RWPE1 (cell line): ENCODE measurements at regions not wholly inside any gene's neighbourhood (a gene's known extent, or its start where the extent isn't known, plus 50 kb on each side); places are given as distances from the start of the nearest gene placed in this dataset.

Experiments used
- CTCF ChIA-PET: fragments of 350-600 bp; sonication (Branson Sonifier 250); formaldehyde crosslinking; extraction: SDS; loops from one replicate; lab custom pipeline; 2021; lab: Yijun Ruan, JAX
- POLR2A ChIA-PET: fragments of 400-600 bp; formaldehyde crosslinking; extraction: SDS; loops from one replicate; lab custom pipeline; 2020; ENCODE audit warnings: antibody characterized with exemption; ENCODE audit not compliant: low non-redundant PET; lab: Yijun Ruan, JAX
- DNase-seq: peaks from one replicate; pipeline ENCODE4 v3.0.0; 2012; ENCODE audit warnings: low spot score
- H3K27ac ChIP-seq: fragments of 450-650 bp; 2 replicates; pipeline ENCODE4 v1.5.1; 2017
- CTCF ChIP-seq: fragments of 450-650 bp; conservative IDR thresholded peaks from 2 replicates; pipeline ENCODE4 v1.5.1; 2017; ENCODE audit warnings: low read depth, mild to moderate bottlenecking

- no peak for DNase-seq
- no peak overlapping the region for H3K27ac ChIP-seq
- ChIA-PET CTCF (no interaction called here), POLR2A (no interaction called here)
- no peak for TF ChIP-seq CTCF
Observed at GRCh38 chr3:35502699-35503098, 136.6 kb upstream of the ARPP21 start.

GRCh38 chr3:35505181-35505580 lies 134.1 kb upstream of the ARPP21 start:
- POLR2A ChIA-PET: no interaction called here
- CTCF ChIA-PET: no interaction called here
- no peak overlapping the region for H3K27ac ChIP-seq
- no peak for TF ChIP-seq CTCF
- no peak for DNase-seq

DNA sequence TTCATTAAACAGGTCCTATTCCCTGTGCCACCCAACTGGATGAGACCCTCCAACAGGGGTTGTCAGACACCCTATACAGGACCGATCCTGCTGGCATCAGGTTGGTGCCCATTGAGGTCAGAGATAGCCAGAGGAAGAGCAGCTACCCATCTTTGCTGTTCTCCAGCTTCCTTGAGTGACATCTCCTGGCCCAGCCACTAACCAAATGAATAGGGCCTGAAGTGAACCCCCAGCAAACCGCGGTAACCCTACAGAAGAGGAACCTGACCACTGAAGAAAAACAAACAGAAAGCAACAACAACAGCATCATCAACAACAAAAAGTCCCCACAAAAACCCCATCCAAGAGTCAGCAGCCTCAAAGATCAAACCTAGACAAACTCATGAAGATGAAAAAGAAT lies 133.6 kb upstream of the ARPP21 start:
- ChIA-PET CTCF (no interaction called here), POLR2A (no interaction called here)
- H3K27ac ChIP-seq: no peak overlapping the region
- DNase-seq: no peak
- no peak for TF ChIP-seq CTCF

GRCh38 chr3:35519936-35520335 lies 119.4 kb upstream of the ARPP21 start:
- ChIA-PET CTCF (no interaction called here), POLR2A (no interaction called here)
- no peak for TF ChIP-seq CTCF
- DNase-seq: no peak
- no peak overlapping the region for H3K27ac ChIP-seq

GRCh38 chr3:35521196-35521595 lies 118.1 kb upstream of the ARPP21 start:
- DNase-seq: no peak
- no peak overlapping the region for H3K27ac ChIP-seq
- TF ChIP-seq CTCF: no peak
- POLR2A ChIA-PET: no interaction called here
- CTCF ChIA-PET: no interaction called here

GRCh38 chr3:35522450-35522849 lies 116.9 kb upstream of the ARPP21 start:
- DNase-seq: no peak
- ChIA-PET CTCF (no interaction called here), POLR2A (no interaction called here)
- TF ChIP-seq CTCF: no peak
- no peak overlapping the region for H3K27ac ChIP-seq

DNA sequence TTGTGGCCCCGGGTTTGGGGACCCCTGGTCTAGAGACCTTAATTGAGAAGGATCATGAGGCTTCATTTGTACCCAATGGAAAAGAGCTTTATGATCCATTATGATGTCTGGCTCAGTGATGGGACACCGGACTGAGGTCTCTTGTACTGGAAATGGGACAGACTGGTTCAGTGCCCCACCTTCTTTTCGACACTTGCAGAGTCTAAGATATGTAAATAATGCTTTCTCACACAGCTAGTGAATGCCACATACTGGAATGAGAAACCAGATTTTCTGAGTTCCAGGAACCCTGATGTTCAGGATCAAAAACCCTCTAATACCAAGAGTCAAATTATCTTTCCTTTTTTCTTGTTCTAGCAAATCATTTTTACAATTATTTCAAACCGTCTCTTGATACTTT lies 116.3 kb upstream of the ARPP21 start:
- no peak for TF ChIP-seq CTCF
- ChIA-PET POLR2A (no interaction called here), CTCF (no interaction called here)
- no peak overlapping the region for H3K27ac ChIP-seq
- no peak for DNase-seq
